HG02610 (cell line): ENCODE measurements at regions not wholly inside any gene's neighbourhood (a gene's known extent, or its start where the extent isn't known, plus 50 kb on each side); places are given as distances from the start of the nearest gene placed in this dataset.

Source experiments
- ATAC-seq: cut with Tn5 transposase; IDR thresholded peaks from one replicate; pipeline ENCODE4 v1.9.1; 2021; ENCODE audit warnings: mild to moderate bottlenecking, moderate library complexity; ENCODE audit not compliant: unreplicated experiment

GRCh38 chr12:92650228-92650822, 52.5 kb upstream of the PLEKHG7 start:
- no peak for ATAC-seq

GRCh38 chr12:92649511-92650227, 53.1 kb upstream of the PLEKHG7 start:
- peak; percentile 90 for ATAC-seq

GRCh38 chr12:92648242-92649031, 54.4 kb upstream of the PLEKHG7 start:
- ATAC-seq: no peak

GRCh38 chr12:92641291-92641690, 61.5 kb upstream of the PLEKHG7 start:
- ATAC-seq: no peak

- ATAC-seq: no peak
Measured at GRCh38 chr12:92640691-92641090, 62.1 kb upstream of the PLEKHG7 start.

- no peak for ATAC-seq
Measured at GRCh38 chr12:92639017-92639416, 63.8 kb upstream of the PLEKHG7 start.

- ATAC-seq: no peak
Measured at GRCh38 chr12:92634730-92635129, 68.1 kb upstream of the PLEKHG7 start.

- no peak for ATAC-seq
Measured at GRCh38 chr12:92634202-92634601, 68.6 kb upstream of the PLEKHG7 start.

- no peak for ATAC-seq
Measured at GRCh38 chr12:92630968-92631367, 71.8 kb upstream of the PLEKHG7 start.

- no peak for ATAC-seq
Measured at GRCh38 chr12:92629349-92630065, 73.3 kb upstream of the PLEKHG7 start.

GRCh38 chr12:92628476-92628875, 74.3 kb upstream of the PLEKHG7 start:
- ATAC-seq: no peak

- ATAC-seq: no peak
Measured at GRCh38 chr12:92627511-92627910, 75.3 kb upstream of the PLEKHG7 start.

- ATAC-seq: no peak
Measured at GRCh38 chr12:92625639-92626310, 77.0 kb upstream of the PLEKHG7 start.

- no peak for ATAC-seq
Measured at GRCh38 chr12:92624236-92624635, 78.6 kb upstream of the PLEKHG7 start.

- no peak for ATAC-seq
Measured at GRCh38 chr12:92623386-92623785, 79.4 kb upstream of the PLEKHG7 start.

GRCh38 chr12:92621833-92622232, 81.0 kb upstream of the PLEKHG7 start:
- ATAC-seq: no peak

- ATAC-seq: no peak
Measured at GRCh38 chr12:92621312-92621711, 81.5 kb upstream of the PLEKHG7 start.

- ATAC-seq: no peak
Measured at GRCh38 chr12:92619730-92620684, 82.8 kb upstream of the PLEKHG7 start.

- ATAC-seq: no peak
Measured at GRCh38 chr12:92619026-92619425, 83.8 kb upstream of the PLEKHG7 start.

GRCh38 chr12:92615703-92616102, 87.1 kb upstream of the PLEKHG7 start:
- no peak for ATAC-seq
